ENCODE measurements at regions not wholly inside any gene's neighbourhood (a gene's known extent, or its start where the extent isn't known, plus 50 kb on each side); places are given as distances from the start of the nearest gene placed in this dataset.
A peak's percentile ranks its signal among the peaks of the same experiment; 100 is the strongest.

DNA sequence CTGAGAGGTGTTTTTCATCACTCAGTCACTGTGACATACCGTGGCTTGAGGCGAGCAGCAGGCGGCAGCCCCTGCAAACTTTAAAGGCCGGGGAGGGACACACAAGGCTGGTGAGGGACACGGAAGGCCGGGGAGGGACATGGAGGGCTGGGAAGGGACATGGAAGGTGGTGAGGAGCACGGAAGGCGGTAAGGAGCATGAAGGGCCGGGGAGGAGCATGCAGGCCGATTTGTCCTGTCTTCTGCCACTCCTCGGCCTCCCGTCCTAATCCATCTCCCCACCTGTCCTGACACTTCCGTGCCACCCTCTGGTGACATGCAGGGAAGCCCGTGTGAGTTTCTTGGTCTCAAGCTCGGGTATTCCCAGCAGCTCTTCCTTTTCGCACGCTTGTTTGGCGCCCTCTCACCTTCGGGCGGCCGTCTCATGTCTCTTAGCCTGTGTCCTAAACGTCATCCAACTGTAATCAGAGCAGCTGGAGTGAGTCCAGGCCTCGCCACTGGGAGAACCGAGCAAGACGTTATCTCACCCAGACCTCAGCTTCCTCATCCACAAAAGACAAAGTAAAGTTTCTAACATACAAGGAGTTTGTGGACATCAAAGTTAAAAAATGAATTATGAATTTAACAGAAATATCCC is 126.5 kb downstream of the MRPL36 start:
- no peak for TF ChIP-seq SUZ12 (IDR thresholded peaks at IDR 0.05; ENCODE audit: extremely low read depth, insufficient read depth, insufficient read length)
- TF ChIP-seq YY1 (IDR thresholded peaks at IDR 0.05; ENCODE audit: insufficient read depth, insufficient read length) = no peak
- TF ChIP-seq ZNF274 (IDR thresholded peaks at IDR 0.05; ENCODE audit: low read depth, low read length) = no peak
- DNase-seq (ENCODE audit: low read depth, low spot score) = no peak
- H3K36me3 ChIP-seq (ENCODE audit: insufficient read depth, insufficient read length, low read length) = no peaks in the 10 kb centered on the region
- peaks cover 14% of the 10 kb centered on the region for H3K27me3 ChIP-seq (ENCODE audit: insufficient read depth, insufficient read length)
- no peak overlapping the region for H3K4me3 ChIP-seq (ENCODE audit: insufficient read length, low read depth)
- no peaks in the 10 kb centered on the region for H3K9me3 ChIP-seq (ENCODE audit: insufficient read depth, low read length)
- no peak overlapping the region for H3K9ac ChIP-seq (ENCODE audit: insufficient read length, low read depth)
- peaks cover 3% of the 10 kb centered on the region for H3K4me1 ChIP-seq (ENCODE audit: insufficient read depth, insufficient read length)

DNA sequence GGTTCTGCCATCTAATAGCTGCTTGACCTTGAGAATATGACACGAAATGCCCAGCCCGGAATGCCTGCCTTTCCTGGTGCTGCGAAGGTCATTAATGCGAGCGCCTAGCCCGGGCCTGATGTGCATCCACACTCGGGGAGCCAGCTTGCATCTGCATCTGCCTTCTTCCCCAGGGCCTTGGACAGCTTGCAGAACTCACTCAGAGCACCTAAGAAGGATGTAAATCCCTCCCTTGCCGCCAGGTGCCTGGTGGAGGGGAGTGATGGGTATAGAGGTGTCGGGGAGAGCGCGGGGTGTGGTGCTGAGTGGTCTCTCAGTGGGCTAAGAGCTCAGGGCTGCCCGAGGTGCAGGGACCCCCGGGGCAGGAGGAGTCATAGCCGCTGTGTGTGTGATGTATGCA is 127.2 kb downstream of the MRPL36 start:
- Histone ChIP-seq H3K27me3 (ENCODE audit: insufficient read depth, insufficient read length) (peaks cover 21% of the 10 kb centered on the region), H3K9ac (ENCODE audit: insufficient read length, low read depth) (no peak overlapping the region), H3K9me3 (ENCODE audit: insufficient read depth, low read length) (no peaks in the 10 kb centered on the region), H3K36me3 (ENCODE audit: insufficient read depth, insufficient read length, low read length) (no peaks in the 10 kb centered on the region), H3K4me3 (ENCODE audit: insufficient read length, low read depth) (no peak overlapping the region), H3K4me1 (ENCODE audit: insufficient read depth, insufficient read length) (peaks cover 4% of the 10 kb centered on the region)
- no peak for DNase-seq (ENCODE audit: low read depth, low spot score)
- TF ChIP-seq SUZ12 (IDR thresholded peaks at IDR 0.05; ENCODE audit: extremely low read depth, insufficient read depth, insufficient read length) (no peak), YY1 (IDR thresholded peaks at IDR 0.05; ENCODE audit: insufficient read depth, insufficient read length) (no peak), ZNF274 (IDR thresholded peaks at IDR 0.05; ENCODE audit: low read depth, low read length) (no peak)

DNA sequence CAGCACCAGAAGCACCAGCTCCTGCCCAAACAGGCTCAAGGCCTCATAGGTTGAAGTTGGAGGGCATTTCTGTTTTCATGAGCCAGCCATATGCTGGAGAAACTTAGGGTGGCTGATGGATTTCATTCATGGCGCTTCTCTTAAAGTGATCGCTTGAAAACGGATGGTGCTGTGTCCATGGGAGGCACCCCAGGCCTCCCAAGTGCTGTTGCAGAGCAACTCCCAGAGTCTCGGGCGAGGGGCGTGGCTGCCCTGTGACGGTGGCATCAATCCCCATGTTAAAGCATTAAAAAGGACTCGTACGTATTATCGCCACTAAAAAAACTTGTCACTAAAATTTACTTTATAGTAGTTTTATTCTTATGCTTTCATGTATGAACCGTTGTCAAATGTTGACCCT is 128.3 kb downstream of the MRPL36 start:
- Histone ChIP-seq H3K9ac (ENCODE audit: insufficient read length, low read depth) (no peak overlapping the region), H3K36me3 (ENCODE audit: insufficient read depth, insufficient read length, low read length) (no peaks in the 10 kb centered on the region), H3K4me1 (ENCODE audit: insufficient read depth, insufficient read length) (peaks cover 4% of the 10 kb centered on the region), H3K9me3 (ENCODE audit: insufficient read depth, low read length) (no peaks in the 10 kb centered on the region), H3K4me3 (ENCODE audit: insufficient read length, low read depth) (no peak overlapping the region), H3K27me3 (ENCODE audit: insufficient read depth, insufficient read length) (peaks cover 26% of the 10 kb centered on the region)
- DNase-seq (ENCODE audit: low read depth, low spot score) = no peak
- no peak for TF ChIP-seq YY1 (IDR thresholded peaks at IDR 0.05; ENCODE audit: insufficient read depth, insufficient read length)
- no peak for TF ChIP-seq ZNF274 (IDR thresholded peaks at IDR 0.05; ENCODE audit: low read depth, low read length)
- no peak for TF ChIP-seq SUZ12 (IDR thresholded peaks at IDR 0.05; ENCODE audit: extremely low read depth, insufficient read depth, insufficient read length)

DNA sequence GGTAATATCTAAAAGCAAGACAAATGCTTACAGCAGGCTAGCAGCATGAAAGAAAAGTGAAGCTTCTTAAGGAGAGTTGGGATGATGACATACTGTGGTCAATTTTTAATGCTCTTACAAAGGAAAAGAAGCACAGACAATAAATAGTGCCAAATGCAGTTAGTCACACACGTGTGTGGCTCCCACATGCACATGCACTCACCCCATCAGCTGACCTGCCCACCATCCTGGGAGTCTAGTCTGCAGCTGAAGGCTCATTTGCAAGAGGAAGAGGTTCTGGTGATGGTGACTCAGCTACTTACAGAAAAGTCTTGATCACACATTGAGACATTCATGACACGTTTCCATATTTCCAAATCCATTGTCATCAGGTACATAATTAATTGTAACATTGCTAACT is 129.3 kb downstream of the MRPL36 start:
- Histone ChIP-seq H3K27me3 (ENCODE audit: insufficient read depth, insufficient read length) (peaks cover 36% of the 10 kb centered on the region), H3K9ac (ENCODE audit: insufficient read length, low read depth) (no peak overlapping the region), H3K4me3 (ENCODE audit: insufficient read length, low read depth) (no peak overlapping the region), H3K4me1 (ENCODE audit: insufficient read depth, insufficient read length) (peaks cover 4% of the 10 kb centered on the region), H3K36me3 (ENCODE audit: insufficient read depth, insufficient read length, low read length) (no peaks in the 10 kb centered on the region), H3K9me3 (ENCODE audit: insufficient read depth, low read length) (no peaks in the 10 kb centered on the region)
- DNase-seq (ENCODE audit: low read depth, low spot score) = no peak
- TF ChIP-seq YY1 (IDR thresholded peaks at IDR 0.05; ENCODE audit: insufficient read depth, insufficient read length) (no peak), SUZ12 (IDR thresholded peaks at IDR 0.05; ENCODE audit: extremely low read depth, insufficient read depth, insufficient read length) (no peak), ZNF274 (IDR thresholded peaks at IDR 0.05; ENCODE audit: low read depth, low read length) (no peak)

DNA sequence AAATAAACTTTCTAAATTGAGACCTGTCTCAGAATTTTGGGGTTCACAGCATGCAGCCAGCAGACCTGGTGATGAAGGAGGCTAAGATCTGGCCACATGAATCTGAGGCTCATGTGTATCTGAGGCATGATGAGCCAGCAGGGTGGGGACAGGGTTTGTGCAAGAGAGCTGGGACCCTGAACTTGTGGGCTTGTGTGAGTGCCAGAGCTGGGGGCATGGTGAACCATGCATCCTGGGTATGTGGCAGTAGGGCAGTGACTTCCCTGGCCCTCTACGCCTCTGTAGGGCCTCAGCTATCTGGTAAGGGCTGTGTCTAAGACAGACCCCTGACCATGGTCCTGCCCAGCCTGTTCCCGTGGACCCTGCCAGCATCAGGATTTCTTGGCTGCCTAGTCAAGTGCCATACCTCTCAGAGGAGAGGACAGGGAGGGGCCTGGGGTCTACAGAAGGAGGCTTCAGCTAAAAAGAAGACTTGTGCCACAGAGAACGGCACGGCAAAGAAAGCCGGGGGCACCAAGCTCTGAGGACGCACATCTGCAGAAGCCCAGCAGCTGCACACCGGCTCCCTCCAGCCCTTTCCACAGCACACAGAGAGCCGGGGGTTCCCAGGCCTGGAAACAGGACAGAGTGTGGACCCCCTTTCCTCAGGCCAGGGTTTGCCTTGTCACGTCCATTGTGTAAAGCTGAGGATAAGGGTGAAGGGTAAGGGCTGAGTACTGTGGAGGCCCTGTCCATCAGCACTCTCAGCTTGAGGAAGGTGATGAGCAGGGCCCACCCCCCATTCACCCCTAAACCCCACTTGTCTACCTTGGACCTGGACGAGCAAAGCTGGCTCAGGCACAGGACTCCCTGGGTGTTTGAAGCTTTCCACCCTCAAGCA is 130.1 kb downstream of the MRPL36 start:
- peaks cover 36% of the 10 kb centered on the region for H3K27me3 ChIP-seq (ENCODE audit: insufficient read depth, insufficient read length)
- DNase-seq (ENCODE audit: low read depth, low spot score) = no peak
- no peaks in the 10 kb centered on the region for H3K9me3 ChIP-seq (ENCODE audit: insufficient read depth, low read length)

DNA sequence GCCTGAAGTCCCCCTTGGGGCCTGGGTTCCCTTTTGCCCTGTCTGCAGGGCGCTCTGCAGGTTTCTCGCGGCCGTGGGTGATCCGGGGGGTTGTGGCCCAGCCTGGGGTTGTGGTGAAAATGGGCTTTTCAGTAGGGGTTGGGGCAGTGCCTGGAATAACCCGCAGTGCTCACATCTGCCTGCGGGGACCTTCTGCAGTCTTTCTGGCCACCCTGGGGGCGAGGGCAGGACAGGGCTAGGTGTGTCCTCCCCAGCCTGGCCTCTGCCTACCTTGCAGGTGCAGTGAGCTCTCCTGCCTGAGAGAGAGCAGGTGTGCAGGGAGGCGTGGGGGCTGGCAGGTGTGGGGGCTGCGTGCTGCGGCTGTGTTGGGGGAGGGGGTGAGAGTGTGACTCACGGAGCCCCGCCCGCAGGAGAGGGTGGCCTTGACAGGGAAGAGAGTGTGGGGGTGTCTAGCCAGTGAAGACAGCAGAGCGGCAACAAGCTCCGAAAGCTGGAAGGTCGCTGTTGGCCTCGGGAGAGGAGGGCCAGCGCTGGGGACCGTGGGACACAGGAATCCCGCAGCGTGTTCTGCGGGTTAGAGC is 131.4 kb downstream of the MRPL36 start:
- H3K4me3 ChIP-seq (ENCODE audit: insufficient read length, low read depth) = peak overlapping the region; percentile 38
- no peak overlapping the region for H3K9ac ChIP-seq (ENCODE audit: insufficient read length, low read depth)
- no peaks in the 10 kb centered on the region for H3K36me3 ChIP-seq (ENCODE audit: insufficient read depth, insufficient read length, low read length)
- TF ChIP-seq SUZ12 (IDR thresholded peaks at IDR 0.05; ENCODE audit: extremely low read depth, insufficient read depth, insufficient read length) (no peak), YY1 (IDR thresholded peaks at IDR 0.05; ENCODE audit: insufficient read depth, insufficient read length) (no peak), ZNF274 (IDR thresholded peaks at IDR 0.05; ENCODE audit: low read depth, low read length) (no peak)
- H3K9me3 ChIP-seq (ENCODE audit: insufficient read depth, low read length) = no peaks in the 10 kb centered on the region
- H3K27me3 ChIP-seq (ENCODE audit: insufficient read depth, insufficient read length) = peaks cover 36% of the 10 kb centered on the region
- no peak for DNase-seq (ENCODE audit: low read depth, low spot score)
- peaks cover 4% of the 10 kb centered on the region for H3K4me1 ChIP-seq (ENCODE audit: insufficient read depth, insufficient read length)

More for the DNA sequence above, 130.1 kb downstream of the MRPL36 start:
- TF ChIP-seq ZNF274 (IDR thresholded peaks at IDR 0.05; ENCODE audit: low read depth, low read length) = no peak
- TF ChIP-seq SUZ12 (IDR thresholded peaks at IDR 0.05; ENCODE audit: extremely low read depth, insufficient read depth, insufficient read length) = no peak
- no peak for TF ChIP-seq YY1 (IDR thresholded peaks at IDR 0.05; ENCODE audit: insufficient read depth, insufficient read length)
- Histone ChIP-seq H3K4me1 (ENCODE audit: insufficient read depth, insufficient read length) (peaks cover 4% of the 10 kb centered on the region), H3K4me3 (ENCODE audit: insufficient read length, low read depth) (no peak overlapping the region), H3K36me3 (ENCODE audit: insufficient read depth, insufficient read length, low read length) (no peaks in the 10 kb centered on the region), H3K9ac (ENCODE audit: insufficient read length, low read depth) (no peak overlapping the region)

DNA sequence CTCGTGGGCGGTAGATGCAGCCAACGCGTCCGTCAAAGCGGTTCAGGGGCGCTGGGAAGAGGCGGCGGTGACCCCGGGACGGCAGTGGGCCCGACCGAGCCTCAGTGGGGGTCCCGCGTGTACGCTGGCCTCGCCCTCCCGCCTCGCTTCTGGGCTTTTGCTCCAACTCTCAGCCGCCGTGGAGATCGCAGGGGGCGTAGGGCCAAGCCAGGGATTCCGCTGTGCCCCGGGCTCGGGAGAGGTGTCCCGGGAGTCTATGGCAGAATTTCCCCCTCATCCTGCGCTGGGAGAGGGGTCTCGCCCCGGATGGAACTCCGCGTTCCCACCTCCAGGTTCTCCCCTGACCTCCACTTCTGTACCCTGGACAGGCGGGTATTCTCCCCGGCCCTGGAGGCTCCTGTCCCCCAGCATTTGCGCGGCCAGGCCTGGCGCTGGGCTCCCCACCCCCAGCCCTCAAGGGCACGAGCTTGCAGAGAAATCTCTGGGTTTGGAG is 131.9 kb downstream of the MRPL36 start:
- Histone ChIP-seq H3K4me3 (ENCODE audit: insufficient read length, low read depth) (peak overlapping the region; percentile 38), H3K9ac (ENCODE audit: insufficient read length, low read depth) (peak overlapping the region; percentile 72), H3K27me3 (ENCODE audit: insufficient read depth, insufficient read length) (peaks cover 36% of the 10 kb centered on the region), H3K9me3 (ENCODE audit: insufficient read depth, low read length) (no peaks in the 10 kb centered on the region), H3K4me1 (ENCODE audit: insufficient read depth, insufficient read length) (peaks cover 4% of the 10 kb centered on the region), H3K36me3 (ENCODE audit: insufficient read depth, insufficient read length, low read length) (no peaks in the 10 kb centered on the region)
- TF ChIP-seq ZNF274 (IDR thresholded peaks at IDR 0.05; ENCODE audit: low read depth, low read length) = no peak
- TF ChIP-seq YY1 (IDR thresholded peaks at IDR 0.05; ENCODE audit: insufficient read depth, insufficient read length) = no peak
- no peak for TF ChIP-seq SUZ12 (IDR thresholded peaks at IDR 0.05; ENCODE audit: extremely low read depth, insufficient read depth, insufficient read length)
- no peak for DNase-seq (ENCODE audit: low read depth, low spot score)
